ENCODE measurements at regions not wholly inside any gene's neighbourhood (a gene's known extent, or its start where the extent isn't known, plus 50 kb on each side); places are given as distances from the start of the nearest gene placed in this dataset.

- peak; percentile 84 for DNase-seq (ENCODE audit: low read depth)
- TF ChIP-seq, protein P1, sequence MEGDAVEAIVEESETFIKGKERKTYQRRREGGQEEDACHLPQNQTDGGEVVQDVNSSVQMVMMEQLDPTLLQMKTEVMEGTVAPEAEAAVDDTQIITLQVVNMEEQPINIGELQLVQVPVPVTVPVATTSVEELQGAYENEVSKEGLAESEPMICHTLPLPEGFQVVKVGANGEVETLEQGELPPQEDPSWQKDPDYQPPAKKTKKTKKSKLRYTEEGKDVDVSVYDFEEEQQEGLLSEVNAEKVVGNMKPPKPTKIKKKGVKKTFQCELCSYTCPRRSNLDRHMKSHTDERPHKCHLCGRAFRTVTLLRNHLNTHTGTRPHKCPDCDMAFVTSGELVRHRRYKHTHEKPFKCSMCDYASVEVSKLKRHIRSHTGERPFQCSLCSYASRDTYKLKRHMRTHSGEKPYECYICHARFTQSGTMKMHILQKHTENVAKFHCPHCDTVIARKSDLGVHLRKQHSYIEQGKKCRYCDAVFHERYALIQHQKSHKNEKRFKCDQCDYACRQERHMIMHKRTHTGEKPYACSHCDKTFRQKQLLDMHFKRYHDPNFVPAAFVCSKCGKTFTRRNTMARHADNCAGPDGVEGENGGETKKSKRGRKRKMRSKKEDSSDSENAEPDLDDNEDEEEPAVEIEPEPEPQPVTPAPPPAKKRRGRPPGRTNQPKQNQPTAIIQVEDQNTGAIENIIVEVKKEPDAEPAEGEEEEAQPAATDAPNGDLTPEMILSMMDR (IDR thresholded peaks at IDR 0.05; ENCODE audit: insufficient read depth, low read length), result no peak
- H3K4me3 ChIP-seq (ENCODE audit: low read depth, low read length), result no peak overlapping the region
Observed at GRCh38 chr12:28966046-28966780, 182.9 kb upstream of the FAR2 start.

DNA sequence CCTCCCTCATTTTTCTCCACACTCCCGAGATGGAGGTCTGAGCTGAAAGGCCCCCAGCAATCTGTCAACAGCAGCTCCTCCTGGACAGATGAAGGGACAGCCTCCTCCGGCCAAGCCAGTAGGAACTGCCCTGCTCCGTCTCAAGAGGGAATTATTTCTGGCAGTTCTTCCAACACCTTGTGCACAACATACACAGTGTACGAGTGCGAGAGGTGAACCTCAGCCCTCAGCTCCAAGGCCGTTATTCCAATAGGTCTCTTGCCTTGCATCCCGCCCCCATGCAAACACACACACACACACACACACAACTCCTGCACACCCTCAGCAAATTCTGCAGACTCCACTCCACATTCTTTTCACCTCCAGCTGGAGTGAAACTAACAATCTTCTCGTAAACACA, 181.7 kb upstream of the FAR2 start:
- TF ChIP-seq, protein P1 (IDR thresholded peaks at IDR 0.05; ENCODE audit: insufficient read depth, low read length), result no peak
- H3K4me3 ChIP-seq (ENCODE audit: low read depth, low read length), result no peak overlapping the region
- DNase-seq (ENCODE audit: low read depth), result no peak

- peak; percentile 45 for DNase-seq (ENCODE audit: low read depth)
- TF ChIP-seq, protein P1 (IDR thresholded peaks at IDR 0.05; ENCODE audit: insufficient read depth, low read length), result no peak
- H3K4me3 ChIP-seq (ENCODE audit: low read depth, low read length), result no peak overlapping the region
Observed at GRCh38 chr12:28973491-28973890, 175.6 kb upstream of the FAR2 start.

DNA sequence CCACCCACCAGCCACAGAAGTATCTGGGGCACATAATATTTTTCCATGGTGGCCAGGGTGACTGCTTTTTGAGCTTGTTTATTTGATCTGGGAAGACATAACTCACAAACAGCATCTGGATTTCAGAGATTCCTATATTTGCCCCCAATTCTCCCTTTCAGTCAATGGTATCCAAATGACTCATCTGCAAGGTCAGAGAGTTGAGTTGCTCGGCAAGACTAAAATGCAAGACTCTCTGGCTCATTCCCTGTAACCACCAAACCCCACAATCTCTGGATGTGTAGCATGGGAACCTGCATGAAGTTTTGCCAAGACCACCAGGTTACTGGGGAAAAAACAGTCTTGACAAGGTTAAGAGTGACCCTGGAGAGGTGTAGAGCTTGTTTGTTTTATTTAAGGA, 174.9 kb upstream of the FAR2 start:
- TF ChIP-seq, protein P1 (IDR thresholded peaks at IDR 0.05; ENCODE audit: insufficient read depth, low read length), result no peak
- peak; percentile 39 for DNase-seq (ENCODE audit: low read depth)
- no peak overlapping the region for H3K4me3 ChIP-seq (ENCODE audit: low read depth, low read length)

- DNase-seq (ENCODE audit: low read depth), result no peak
- no peak overlapping the region for H3K4me3 ChIP-seq (ENCODE audit: low read depth, low read length)
- TF ChIP-seq, protein P1 (IDR thresholded peaks at IDR 0.05; ENCODE audit: insufficient read depth, low read length), result no peak
Observed at GRCh38 chr12:28974883-28975282, 174.2 kb upstream of the FAR2 start.

DNA sequence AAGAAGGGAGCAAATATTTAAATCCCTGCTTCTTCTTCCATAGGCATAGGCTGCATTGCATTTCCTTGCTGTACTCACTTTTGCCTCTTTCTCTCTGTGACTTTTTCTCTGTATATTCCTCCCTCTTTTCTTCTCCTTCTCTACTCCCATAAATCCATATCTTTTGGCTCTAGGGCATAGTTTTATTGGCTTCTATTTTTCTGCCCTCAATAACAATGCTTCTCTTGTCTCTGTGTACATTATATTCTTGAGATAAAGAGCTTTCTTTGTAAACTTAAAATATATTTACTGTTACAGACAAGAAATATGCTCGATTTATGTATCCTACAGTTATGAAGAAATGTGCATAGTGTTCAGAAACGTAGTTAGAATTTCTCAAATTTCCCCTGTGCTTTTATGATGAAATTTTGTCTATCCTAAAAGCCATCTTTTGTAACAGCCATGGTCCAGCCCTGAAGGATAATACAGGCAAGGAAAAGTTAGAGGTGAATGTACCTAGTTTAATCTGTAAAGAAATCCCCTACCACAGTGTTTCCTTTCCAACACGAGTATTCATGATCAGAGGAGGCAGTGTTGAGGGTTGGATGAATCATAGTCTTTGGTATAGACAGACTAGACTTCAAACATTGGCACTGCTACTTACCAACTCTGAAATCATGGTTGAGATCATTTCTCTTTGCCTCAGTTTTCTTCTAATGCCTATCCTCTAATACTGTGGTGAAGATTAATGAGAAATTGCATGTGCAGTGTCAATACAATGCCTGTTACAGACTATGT, 173.3 kb upstream of the FAR2 start:
- DNase-seq (ENCODE audit: low read depth), result no peak
- TF ChIP-seq, protein P1 (IDR thresholded peaks at IDR 0.05; ENCODE audit: insufficient read depth, low read length), result no peak
- no peak overlapping the region for H3K4me3 ChIP-seq (ENCODE audit: low read depth, low read length)
